ENCODE measurements at regions not wholly inside any gene's neighbourhood (a gene's known extent, or its start where the extent isn't known, plus 50 kb on each side); places are given as distances from the start of the nearest gene placed in this dataset.

DNA sequence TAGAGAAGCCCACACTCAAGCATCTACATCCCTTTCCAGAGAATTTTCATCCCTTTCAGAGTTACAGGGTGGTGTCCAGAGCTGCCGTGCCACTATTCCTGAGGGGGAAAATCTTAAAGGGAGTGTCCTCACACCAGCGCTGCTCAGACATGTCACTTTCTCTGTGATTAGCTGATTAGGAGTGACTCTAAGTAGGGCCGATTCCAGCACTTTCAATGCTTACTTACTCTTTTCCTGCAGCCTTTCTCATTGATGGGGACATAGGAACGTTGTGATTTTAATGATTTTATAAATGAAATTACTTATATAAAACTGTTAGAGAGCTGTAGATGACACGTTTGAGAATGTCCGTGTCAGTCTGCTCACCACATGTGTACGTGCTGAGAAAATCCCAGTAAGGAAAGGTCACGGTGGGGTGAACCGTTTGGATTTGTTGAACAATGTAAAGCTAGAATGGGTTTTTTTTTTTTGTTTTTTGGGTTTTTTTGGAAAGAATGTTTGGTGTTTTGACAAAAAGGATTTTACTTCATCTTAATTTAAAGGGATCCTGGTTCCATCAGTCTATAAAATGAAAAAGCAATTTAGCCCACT lies 56.6 kb upstream of the SPATA13 start:
- DNase-seq (ENCODE audit: low spot score) (no peak), ATAC-seq (ENCODE audit: low read depth) (no peak)
- Histone ChIP-seq H3K27me3 (ENCODE audit: insufficient read depth, poor library complexity, severe bottlenecking) (no peaks in the 10 kb centered on the region), H3K27ac (ENCODE audit: poor library complexity, severe bottlenecking) (no peak overlapping the region), H3K4me3 (ENCODE audit: severe bottlenecking) (no peak overlapping the region), H3K9me3 (ENCODE audit: severe bottlenecking) (no peaks in the 10 kb centered on the region), H3K4me1 (ENCODE audit: insufficient read depth, poor library complexity, severe bottlenecking) (no peaks in the 10 kb centered on the region), H3K36me3 (ENCODE audit: low read depth) (no peaks in the 10 kb centered on the region)
- TF ChIP-seq, protein P1, sequence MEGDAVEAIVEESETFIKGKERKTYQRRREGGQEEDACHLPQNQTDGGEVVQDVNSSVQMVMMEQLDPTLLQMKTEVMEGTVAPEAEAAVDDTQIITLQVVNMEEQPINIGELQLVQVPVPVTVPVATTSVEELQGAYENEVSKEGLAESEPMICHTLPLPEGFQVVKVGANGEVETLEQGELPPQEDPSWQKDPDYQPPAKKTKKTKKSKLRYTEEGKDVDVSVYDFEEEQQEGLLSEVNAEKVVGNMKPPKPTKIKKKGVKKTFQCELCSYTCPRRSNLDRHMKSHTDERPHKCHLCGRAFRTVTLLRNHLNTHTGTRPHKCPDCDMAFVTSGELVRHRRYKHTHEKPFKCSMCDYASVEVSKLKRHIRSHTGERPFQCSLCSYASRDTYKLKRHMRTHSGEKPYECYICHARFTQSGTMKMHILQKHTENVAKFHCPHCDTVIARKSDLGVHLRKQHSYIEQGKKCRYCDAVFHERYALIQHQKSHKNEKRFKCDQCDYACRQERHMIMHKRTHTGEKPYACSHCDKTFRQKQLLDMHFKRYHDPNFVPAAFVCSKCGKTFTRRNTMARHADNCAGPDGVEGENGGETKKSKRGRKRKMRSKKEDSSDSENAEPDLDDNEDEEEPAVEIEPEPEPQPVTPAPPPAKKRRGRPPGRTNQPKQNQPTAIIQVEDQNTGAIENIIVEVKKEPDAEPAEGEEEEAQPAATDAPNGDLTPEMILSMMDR (IDR thresholded peaks at IDR 0.05; ENCODE audit: poor library complexity, severe bottlenecking): no peak

DNA sequence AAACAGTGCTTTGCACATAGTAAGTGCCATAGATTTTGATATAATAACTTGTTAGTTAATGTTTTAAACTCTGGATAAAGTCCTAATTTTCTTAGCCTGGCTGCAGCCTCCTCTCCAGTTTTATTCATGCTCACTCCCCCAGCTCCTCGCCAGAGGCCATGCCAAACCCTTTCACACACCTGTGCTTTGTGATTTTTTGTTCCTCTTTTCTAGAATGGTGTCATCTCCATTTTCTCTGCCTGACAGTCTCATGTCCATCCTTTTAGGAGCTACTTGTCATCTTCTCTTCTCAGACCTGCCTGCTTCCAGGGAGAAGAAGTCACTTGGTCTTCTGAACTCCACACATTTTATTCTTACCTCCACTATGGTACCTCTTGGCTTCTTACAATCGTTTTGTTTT lies 55.8 kb upstream of the SPATA13 start:
- H3K9me3 ChIP-seq (ENCODE audit: severe bottlenecking): no peaks in the 10 kb centered on the region

DNA sequence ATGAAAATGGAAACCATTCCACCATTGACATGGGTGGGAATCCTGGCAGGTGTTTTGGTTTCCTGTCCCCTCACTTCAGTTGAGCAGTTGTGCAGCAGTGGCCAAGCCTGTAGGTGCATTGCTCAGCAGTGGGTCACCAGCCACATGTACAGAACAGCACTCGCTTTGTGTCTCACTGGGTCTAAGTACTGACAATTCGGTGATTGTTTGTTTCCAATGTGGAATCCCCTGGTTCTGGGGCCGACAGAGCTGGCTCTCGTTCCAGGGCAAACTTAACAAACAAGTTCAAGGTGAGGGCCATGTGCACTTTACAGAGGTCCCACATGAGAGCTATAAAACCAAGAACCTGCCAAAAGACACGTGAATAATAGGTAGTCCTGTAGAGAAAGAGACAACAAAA lies 54.1 kb upstream of the SPATA13 start:
- Histone ChIP-seq H3K4me3 (ENCODE audit: severe bottlenecking) (no peak overlapping the region), H3K27me3 (ENCODE audit: insufficient read depth, poor library complexity, severe bottlenecking) (no peaks in the 10 kb centered on the region), H3K27ac (ENCODE audit: poor library complexity, severe bottlenecking) (no peak overlapping the region), H3K4me1 (ENCODE audit: insufficient read depth, poor library complexity, severe bottlenecking) (no peaks in the 10 kb centered on the region), H3K9me3 (ENCODE audit: severe bottlenecking) (no peaks in the 10 kb centered on the region), H3K36me3 (ENCODE audit: low read depth) (no peaks in the 10 kb centered on the region)
- ATAC-seq (ENCODE audit: low read depth) (no peak), DNase-seq (ENCODE audit: low spot score) (no peak)
- TF ChIP-seq, protein P1 (IDR thresholded peaks at IDR 0.05; ENCODE audit: poor library complexity, severe bottlenecking): no peak

More for the DNA sequence above, 55.8 kb upstream of the SPATA13 start:
- H3K36me3 ChIP-seq (ENCODE audit: low read depth): no peaks in the 10 kb centered on the region
- no peak for ATAC-seq (ENCODE audit: low read depth)
- no peak overlapping the region for H3K27ac ChIP-seq (ENCODE audit: poor library complexity, severe bottlenecking)
- no peaks in the 10 kb centered on the region for H3K4me1 ChIP-seq (ENCODE audit: insufficient read depth, poor library complexity, severe bottlenecking)
- TF ChIP-seq, protein P1 (IDR thresholded peaks at IDR 0.05; ENCODE audit: poor library complexity, severe bottlenecking): no peak
- no peak for DNase-seq (ENCODE audit: low spot score)
- H3K27me3 ChIP-seq (ENCODE audit: insufficient read depth, poor library complexity, severe bottlenecking): no peaks in the 10 kb centered on the region
- no peak overlapping the region for H3K4me3 ChIP-seq (ENCODE audit: severe bottlenecking)

DNA sequence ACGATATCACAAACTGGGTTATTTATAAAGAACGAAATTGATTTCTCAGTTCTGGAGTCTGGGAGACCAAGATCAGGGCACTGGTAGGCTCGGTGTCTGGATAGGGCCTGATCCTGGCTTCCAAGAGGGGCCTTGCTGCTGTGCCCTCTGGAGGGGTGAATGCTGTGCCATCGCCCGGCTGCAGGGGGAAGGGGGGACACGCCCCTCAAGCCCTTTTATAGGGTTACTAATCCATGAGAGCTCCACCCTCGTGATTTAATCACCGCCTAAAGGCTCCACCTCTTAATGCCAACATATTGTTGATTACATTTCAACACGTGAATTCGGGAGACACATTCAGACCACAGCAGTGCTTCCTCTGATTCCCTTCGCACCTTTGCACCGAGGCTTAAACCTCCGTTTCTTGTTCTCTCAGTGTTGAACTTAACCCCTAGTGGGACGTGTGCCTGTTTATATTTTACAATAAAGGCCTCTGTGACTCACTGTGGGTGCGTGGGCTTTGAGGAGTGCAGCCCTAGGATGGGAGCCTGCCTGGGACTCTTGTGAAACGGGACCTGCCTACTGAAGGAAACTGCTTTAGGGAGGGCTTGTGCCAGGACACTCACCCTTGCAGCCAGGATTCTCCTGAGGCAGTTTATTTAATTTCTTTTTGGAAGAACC lies 52.4 kb upstream of the SPATA13 start:
- Histone ChIP-seq H3K27ac (ENCODE audit: poor library complexity, severe bottlenecking) (no peak overlapping the region), H3K36me3 (ENCODE audit: low read depth) (no peaks in the 10 kb centered on the region), H3K27me3 (ENCODE audit: insufficient read depth, poor library complexity, severe bottlenecking) (no peaks in the 10 kb centered on the region), H3K9me3 (ENCODE audit: severe bottlenecking) (no peaks in the 10 kb centered on the region), H3K4me1 (ENCODE audit: insufficient read depth, poor library complexity, severe bottlenecking) (no peaks in the 10 kb centered on the region), H3K4me3 (ENCODE audit: severe bottlenecking) (no peak overlapping the region)
- ATAC-seq (ENCODE audit: low read depth): no peak
- no peak for DNase-seq (ENCODE audit: low spot score)
- TF ChIP-seq, protein P1 (IDR thresholded peaks at IDR 0.05; ENCODE audit: poor library complexity, severe bottlenecking): no peak

DNA sequence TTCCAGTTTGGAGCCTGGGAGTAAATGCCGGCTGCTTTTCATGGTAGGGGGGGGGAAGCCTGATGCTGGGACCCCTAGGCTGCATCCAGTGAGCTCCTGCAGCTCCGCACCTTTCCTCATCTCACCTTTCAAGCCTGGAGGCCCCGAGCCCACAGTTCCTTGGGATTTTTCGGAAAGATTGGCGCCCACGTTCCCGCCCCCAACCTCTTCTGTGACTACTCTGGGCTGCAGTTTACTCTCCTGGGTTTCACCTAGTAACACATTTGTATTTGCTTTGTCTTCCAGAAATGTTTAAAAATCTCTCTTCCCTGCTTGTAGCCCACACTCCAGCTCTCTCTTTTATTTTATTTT lies 51.9 kb upstream of the SPATA13 start:
- ATAC-seq (ENCODE audit: low read depth) (no peak), DNase-seq (ENCODE audit: low spot score) (no peak)
- Histone ChIP-seq H3K27me3 (ENCODE audit: insufficient read depth, poor library complexity, severe bottlenecking) (no peaks in the 10 kb centered on the region), H3K4me3 (ENCODE audit: severe bottlenecking) (no peak overlapping the region), H3K36me3 (ENCODE audit: low read depth) (no peaks in the 10 kb centered on the region), H3K27ac (ENCODE audit: poor library complexity, severe bottlenecking) (no peak overlapping the region), H3K4me1 (ENCODE audit: insufficient read depth, poor library complexity, severe bottlenecking) (no peaks in the 10 kb centered on the region), H3K9me3 (ENCODE audit: severe bottlenecking) (no peaks in the 10 kb centered on the region)
- TF ChIP-seq, protein P1 (IDR thresholded peaks at IDR 0.05; ENCODE audit: poor library complexity, severe bottlenecking): no peak

Data from RWPE2 (cell line).